ENCODE measurements at regions not wholly inside any gene's neighbourhood (a gene's known extent, or its start where the extent isn't known, plus 50 kb on each side); places are given as distances from the start of the nearest gene placed in this dataset.
"Not testable (repeated sequence)": the region's sequence is repeated elsewhere in the genome, so short reads cannot be mapped to it uniquely, and the experiment has no call there.

DNA sequence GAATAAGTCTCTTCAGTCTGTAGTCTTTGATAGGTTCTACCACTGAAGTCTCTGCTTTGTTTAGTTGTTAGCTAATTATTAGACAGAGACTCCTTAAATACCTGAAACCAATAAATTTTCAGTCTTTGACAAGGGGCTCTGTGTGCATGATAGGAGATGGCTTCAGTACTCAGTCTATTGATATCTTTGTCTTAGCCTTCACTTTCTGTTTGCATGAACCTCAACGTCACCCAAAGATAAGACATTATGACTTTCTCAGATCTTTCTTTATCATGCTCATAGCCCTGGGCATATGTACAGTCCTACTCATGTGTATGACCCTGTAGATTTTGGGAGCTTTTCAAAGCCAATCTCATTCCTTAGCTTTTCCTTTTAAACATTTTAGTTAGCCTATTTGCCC lies 183.5 kb upstream of the GCFC2 start:
- no peak for DNase-seq (ENCODE audit: low spot score)

DNA sequence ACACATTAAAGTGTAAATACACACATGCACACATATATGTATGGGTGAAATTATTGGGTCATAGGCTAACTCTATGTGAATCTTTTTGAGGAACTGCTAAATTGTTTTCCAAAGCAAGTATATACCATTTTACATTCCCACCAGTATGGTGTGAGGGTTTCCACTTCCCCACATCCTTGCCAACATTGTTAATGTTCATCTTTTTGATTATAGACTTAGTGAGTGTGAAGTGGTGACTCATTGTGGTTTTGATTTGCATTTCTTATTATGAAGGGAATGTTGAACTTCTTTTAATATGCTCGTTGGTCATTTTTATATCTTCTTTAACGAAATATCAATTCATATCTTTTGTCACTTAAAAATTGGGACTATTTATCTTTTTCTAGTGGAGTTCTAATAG lies 181.8 kb upstream of the GCFC2 start:
- peak; percentile 15 for DNase-seq (ENCODE audit: low spot score)

DNA sequence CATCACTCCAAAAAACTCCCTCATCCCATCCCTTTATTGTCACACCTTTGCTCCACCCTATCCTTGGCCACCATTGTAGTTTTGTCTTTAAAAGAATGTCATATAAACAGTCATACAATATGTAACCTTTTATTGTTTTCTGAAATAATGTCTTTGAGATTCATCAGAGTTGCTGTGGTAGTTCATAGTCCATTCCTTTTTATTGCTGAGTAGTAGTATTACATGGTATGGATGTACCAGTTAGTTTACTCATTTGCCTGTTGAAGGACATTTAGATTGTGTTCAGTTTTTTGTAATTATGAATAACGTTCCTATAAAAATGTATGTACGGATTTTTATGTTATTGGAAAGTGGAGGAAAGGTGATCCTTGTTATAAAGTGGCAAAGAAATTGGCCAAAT lies 171.8 kb upstream of the GCFC2 start:
- DNase-seq (ENCODE audit: low spot score) = no peak

DNA sequence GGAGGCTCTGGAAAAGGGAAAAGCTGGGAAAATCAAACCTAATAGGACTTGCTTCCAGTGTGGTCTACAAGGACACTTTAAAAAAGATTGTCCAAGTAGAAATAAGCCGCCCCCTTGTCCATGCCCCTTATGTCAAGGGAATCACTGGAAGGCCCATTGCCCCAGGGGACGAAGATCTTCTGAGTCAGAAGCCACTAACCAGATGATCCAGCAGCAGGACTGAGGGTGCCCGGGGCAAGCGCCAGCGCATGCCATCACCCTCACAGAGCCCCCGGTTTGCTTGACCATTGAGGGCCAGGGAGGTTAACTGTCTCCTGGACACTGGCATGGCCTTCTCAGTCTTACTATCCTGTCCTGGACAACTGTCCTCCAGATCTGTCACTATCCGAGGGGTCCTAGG lies 164.9 kb upstream of the GCFC2 start:
- DNase-seq (ENCODE audit: low spot score) = not testable (repeated sequence)

DNA sequence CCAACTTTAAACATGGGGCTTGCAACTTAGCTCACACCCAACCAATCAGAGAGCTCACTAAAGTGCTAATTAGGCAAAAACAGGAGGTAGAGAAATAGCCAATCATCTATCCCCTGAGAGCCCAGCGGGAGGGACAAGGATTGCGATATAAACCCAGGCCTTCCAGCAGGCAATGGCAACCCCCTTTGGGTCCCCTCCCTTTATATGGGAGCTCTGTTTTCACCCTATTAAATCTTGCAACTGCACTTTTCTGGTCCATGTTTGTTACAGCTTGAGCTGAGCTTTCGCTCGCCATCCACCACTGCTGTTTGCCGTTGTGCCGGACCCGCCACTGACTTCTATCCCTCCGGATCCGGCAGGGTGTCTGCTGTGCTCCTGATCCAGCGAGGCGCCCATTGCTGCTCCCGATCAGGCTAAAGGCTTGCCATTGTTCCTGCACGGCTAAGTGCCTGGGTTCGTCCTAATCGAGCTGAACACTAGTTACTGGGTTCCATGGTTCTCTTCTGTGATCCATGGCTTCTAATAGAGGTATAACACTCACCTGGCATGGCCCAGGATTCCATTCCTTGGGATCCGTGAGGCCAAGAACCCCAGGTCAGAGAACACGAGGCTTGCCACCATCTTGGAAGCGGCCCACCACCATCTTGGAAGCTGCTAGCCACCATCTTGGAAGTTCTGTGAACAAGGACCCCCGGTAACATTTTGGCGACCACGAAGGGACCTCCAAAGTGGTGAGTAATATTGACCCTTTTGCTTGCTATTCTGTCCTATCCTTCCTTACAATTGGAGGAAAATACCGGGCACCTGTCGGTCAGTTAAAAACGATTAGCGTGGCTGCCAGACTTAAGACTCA lies 161.3 kb upstream of the GCFC2 start:
- not testable (repeated sequence) for DNase-seq (ENCODE audit: low spot score)

DNA sequence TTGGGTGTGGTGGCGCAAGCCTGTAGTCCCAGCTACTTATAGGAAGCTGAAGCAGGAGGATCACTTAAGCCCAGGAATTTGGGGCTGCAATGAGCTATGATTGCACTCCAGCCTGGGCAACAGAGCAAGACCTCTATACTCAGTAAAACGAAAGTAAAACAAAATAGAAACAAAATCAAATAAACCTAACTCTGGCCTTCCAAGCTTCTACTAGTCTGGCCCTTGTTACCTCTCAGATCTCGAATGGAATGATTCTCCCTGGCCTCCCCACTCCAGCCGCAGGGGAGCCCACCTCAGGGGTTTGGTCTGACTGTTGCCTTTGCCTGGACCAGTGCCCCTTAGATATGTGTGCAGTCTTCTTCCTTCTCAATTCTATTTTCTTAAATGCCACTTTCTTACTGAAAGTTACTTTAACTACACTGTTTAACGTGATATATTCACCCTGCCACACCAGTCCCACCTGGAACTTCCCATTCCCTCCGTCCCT lies 160.0 kb upstream of the GCFC2 start:
- no peak for DNase-seq (ENCODE audit: low spot score)

DNA sequence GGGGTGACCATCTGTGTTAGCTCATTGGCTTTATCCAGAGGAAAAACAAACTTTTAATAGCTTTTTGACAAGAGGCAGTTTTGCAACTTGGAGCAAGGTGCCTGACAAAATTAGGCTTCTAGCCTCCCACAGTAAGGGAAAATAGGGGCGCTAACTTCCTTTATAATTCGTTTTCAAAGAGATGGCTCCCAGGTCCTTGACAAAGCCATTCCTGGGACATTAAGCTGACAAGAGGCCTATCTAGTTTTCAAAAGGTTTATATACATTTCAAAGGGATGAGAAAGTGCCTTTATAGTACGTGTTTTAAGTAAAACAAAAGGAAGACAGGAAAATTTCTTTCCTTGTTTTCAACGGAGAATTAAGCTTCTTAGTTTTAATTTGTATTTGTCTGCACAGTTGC lies 159.4 kb upstream of the GCFC2 start:
- DNase-seq (ENCODE audit: low spot score) = no peak

DNA sequence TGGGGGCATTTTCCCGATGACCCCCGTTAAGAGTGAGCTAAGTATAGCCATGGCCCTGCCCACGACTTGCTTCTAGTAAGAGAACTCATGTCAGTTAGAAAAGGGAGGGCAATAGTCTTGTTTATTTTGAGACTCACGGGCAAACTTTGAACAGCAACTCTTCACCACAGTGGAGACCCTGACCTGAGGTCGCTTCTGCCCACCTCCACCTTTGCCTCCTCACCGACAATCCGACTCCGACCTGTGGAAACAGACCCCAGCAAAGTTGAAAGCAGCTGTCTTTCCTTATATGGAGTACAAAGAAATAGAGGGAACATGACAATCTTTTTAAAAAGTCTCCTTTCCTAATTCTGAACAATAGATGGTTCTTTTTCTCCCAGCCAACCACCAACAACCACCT lies 155.0 kb upstream of the GCFC2 start:
- no peak for DNase-seq (ENCODE audit: low spot score)

DNA sequence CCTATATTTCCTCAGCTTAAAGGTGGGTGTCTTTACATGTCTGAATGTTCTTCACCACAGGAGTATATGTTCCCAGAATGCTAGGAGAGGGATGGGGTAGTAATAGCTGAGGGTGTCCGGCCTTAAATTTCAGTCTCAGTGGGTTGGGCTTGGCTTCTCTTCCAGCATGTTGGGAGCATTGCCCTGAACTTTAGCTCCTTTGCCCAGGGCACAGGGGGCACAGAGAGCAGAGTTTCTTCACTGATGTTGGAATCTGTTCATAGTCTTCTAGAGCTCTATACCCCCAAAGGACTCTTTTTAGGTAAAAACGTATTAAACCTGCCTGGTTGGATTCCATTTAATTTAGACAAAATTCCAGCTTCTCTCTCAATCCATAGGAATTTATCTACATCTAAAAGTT lies 154.4 kb upstream of the GCFC2 start:
- no peak for DNase-seq (ENCODE audit: low spot score)

DNA sequence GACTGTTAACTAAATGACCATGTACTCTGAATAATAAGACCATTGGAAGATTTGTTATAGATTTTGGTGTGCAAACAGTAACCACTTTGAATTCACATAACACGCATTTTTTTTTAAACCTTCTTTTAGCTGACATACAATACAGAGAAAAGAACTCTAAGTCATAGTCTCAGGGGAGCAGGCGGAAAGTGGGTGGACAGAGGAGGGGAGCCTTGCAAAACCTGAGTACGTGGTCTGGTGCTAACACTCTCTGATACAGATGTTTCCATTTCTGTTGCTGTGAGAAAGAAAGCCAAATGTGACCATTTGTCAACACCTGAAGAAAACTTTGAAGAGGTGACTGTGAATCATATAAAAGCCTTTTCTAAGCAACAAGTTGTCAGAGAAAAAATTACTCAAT lies 151.8 kb upstream of the GCFC2 start:
- DNase-seq (ENCODE audit: low spot score) = no peak

DNA sequence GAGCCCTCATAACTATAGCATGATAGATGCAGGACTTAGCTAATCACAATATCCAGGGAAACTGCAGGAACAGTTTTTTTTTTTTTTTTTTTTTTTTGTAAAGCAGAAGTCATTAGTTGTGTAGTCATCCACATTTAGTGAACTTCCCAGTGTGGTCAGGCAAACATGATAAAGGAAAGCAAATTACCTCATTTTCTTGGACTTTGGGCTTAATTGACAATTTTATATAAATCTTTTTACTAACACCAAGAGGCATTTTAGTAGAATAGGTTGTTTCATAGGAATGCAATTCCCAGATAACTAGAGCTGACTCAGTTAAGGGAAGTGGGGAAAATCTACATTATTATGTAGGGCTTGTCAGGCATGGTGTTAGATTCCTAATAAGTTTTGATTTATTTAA lies 142.7 kb upstream of the GCFC2 start:
- DNase-seq (ENCODE audit: low spot score) = no peak

DNA sequence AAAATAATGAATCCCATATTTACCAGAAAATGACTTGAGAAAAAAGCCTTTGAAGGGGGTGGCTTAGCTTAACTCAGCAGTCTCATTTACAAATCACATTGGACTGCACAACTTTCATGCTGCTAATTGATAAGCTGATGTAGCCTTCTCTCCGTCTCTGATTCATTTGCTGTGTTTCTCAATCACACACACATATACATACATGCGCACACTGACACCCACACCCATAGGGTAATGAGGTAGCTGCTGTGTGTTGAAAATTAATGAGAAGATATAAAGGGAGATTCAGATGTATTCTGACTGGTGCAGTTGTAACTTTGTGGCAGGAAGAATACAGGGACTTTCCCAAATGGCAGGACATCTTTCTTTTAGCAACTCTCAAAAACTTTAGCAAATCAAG lies 141.9 kb upstream of the GCFC2 start:
- no peak for DNase-seq (ENCODE audit: low spot score)

DNA sequence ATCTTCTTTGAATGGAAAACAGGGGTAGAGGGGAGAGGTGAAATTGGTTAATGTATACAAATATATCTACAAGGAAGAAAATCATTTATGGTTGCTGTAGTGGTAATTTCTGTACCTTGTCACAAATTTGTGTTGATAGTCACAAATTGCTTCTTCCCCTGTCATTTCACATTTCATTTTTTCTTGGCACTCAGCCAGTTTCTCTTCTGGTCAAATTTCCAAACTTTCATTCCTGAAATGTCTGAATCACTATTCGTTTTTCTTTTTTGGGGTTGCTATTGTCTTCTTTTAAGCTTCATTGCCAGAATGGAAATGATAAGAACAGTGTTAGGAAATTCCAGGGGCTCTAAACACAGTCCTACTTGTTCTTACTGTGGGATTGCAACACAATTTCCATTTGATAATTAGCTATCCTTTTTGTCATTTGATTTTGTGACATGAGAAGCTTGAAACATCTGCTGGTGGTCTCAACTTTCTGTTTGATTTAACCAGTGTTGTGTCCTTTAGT lies 136.0 kb upstream of the GCFC2 start:
- DNase-seq (ENCODE audit: low spot score) = no peak

DNA sequence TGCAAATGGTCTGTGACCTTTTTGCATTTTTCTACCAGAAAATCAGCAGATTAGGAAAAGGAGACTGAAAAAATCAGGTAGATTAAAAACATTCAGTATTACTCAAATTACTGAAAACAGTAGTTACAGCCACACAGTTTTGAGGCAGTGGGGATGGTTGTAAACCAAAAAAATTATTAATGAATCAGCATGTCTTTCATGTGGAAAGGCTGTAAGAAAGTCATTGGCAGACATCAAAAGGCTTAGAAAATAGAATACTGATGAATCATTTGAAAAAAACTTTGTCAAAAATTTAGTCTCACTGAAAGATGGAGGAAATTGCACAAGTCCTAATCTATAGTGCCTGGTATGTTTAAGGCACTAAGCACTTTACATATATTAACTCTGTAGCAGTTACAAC lies 133.9 kb upstream of the GCFC2 start:
- DNase-seq (ENCODE audit: low spot score) = peak; percentile 25

DNA sequence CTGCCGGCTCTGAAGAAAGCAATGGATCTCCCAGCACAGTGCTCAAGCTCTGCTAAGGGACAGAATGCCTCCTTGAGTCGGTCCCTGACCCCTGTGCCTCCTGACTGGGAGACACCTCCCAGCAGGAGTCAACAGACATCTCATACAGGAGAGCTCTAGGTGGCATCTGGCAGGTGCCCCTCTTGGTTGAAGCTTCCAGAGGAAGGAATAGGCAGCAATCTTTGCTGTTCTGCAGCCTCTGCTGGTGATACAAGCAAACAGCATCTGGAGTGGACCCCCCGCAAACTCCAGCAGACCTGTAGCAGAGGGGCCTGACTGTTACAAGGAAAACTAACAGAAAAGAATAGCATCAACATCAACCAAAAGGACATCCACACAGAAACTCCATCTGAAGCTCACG lies 123.9 kb upstream of the GCFC2 start:
- not testable (repeated sequence) for DNase-seq (ENCODE audit: low spot score)

DNA sequence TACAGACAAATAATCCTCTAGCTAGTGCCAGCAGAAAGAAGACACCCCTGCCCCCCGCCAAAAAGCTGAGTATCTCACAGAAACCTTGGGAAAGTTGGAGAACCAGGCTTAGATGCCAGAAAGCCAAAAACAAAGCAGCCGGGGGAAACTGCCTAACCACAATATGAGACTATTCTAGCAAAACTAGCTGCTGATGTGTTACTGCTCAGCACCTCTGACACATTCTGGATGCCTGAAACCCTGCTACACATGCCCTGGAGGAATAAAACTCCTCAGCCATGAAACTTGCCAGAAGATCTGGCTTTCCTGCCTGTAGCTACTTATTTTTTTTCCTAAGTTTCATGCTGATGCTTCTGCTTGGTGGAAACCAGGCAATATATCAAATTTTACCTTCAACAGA lies 122.7 kb upstream of the GCFC2 start:
- peak; percentile 71 for DNase-seq (ENCODE audit: low spot score)

DNA sequence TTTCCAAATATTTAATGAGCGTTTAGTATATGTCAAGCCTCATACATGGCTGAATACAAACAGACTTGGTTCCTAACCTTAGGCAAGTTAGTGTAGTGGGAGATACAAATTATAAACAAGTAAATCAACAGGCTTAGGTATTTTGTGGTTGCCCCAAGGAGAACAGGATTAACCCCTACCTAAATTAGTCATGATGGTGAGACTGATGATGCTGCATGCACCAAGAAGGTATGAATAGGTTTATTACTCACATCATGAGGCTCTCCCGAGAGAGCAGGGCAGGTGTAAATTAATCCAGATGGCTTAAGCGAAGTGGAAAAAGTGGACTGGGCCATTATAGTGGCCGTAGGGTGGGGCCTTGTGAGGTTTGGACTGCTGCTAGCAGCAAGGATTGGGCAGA lies 118.1 kb upstream of the GCFC2 start:
- peak; percentile 75 for DNase-seq (ENCODE audit: low spot score)

DNA sequence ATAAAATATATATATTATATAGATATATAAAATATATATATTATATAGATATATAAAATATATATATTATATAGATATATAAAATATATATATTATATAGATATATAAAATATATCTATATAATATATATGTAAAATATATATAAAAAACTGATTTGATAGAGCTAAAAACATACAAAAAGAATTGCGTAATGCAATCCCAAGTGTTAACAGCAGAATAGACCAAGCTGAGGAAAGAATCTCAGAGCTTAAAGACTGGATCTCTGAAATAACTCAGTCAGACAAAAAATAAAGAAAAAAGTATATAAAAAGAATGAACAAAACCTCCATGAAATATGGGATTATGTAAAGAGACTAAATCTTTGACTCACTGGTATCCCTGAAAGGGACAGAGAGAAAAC lies 112.8 kb upstream of the GCFC2 start:
- not testable (repeated sequence) for DNase-seq (ENCODE audit: low spot score)

DNA sequence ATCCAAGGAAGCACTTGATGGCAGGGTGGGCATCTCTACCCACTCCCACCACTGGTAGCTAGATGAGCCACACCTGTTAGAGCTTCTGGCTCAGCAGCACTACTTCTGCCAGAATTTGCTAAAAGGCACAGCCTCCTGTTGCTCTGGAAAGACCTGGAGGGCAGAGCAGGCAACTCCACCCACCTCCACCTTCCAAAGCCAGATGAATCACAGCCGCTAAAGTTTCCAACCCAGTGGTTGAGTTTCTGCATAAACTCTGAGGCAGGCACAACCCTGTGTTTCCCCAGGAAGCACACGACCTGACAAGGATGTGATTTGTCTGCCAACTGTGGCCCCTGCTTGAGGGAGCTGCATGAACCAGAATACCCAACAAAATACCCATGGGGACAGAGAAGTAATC lies 111.6 kb upstream of the GCFC2 start:
- peak; percentile 53 for DNase-seq (ENCODE audit: low spot score)

DNA sequence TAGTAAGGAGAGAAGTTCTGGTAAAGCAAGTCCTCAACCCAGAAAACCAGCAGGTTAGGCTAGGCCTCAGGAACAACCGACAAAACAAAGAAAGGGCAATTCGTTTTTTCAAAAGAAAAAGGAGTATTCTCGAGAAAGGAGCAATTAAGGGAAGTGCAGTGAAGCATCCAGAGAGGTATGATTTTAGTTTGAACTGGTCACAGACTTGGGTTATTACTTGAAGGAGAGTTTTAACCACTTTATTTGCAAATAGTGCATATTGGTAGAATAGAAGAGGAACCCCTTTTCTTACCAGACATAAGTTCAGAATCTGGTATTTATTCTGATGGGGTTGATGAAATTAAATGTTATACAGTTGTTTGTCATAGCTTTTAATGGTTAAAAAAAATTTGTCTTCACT lies 110.0 kb upstream of the GCFC2 start:
- no peak for DNase-seq (ENCODE audit: low spot score)

DNA sequence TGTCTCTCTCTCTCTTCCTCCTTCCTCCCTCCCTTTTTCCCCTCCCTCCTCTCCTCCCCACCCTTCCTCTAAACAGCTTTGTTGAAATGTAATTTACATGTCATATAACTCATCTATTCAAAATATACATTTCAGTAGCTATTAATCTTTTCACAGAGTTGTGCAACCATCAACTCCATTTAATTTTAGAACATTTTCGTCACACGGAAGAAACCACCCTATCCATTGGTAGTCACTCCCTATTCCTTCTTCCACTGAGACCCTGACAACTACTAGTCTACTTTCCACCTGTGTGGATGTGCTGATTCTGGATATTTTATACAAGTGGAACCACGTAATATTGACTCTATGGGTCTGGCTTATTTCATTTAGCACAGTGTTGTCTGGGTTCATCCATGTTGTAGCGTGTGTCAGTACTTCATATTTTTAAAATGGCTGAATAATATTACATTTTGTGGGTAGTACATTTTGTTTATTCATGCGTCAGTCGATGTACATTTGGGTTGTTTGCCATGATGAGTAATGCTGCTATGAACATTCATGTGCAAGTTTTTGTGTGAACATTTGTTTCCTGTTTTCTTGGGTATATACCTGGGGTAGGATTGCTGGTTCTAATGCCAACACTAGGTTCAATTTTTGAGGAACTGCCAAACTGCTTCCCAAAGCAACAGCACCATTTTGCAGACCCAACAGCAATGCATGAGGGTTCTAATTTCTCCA lies 100.1 kb upstream of the GCFC2 start:
- no peak for DNase-seq (ENCODE audit: low spot score)

DNA sequence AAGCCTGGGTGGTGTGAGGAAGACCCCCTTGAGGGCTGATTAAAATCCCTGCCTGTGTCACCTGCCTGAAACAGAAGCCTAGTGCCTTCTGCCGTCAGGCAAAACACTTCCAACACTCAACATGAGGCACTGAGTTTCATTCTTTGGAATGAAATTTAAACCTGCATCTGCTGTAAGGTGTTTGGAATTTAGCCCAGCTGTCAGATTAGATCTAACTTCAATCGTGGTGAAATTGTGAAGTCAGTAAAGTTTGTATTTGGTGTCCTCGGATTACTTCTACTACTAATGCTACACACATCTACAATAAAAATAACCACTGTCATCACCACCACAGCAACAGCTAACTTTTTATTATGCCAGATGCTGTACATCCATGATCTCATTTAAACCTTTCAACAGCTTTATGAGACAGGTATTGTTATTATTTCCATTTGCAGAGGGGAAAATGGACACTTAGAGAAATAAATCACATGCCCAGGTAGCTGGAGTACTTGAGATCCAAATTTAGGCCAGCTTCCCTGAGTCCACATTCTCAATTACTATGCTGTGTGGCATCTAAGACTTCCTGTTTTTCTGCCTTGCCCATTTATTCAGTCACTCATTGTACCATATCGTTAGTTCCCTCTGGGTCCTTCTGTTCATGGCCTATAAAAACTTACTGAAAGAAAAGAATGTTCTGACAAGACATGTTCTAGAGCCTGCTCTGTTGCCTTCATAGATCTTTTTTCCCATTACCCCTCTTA lies 98.2 kb upstream of the GCFC2 start:
- DNase-seq (ENCODE audit: low spot score) = no peak

DNA sequence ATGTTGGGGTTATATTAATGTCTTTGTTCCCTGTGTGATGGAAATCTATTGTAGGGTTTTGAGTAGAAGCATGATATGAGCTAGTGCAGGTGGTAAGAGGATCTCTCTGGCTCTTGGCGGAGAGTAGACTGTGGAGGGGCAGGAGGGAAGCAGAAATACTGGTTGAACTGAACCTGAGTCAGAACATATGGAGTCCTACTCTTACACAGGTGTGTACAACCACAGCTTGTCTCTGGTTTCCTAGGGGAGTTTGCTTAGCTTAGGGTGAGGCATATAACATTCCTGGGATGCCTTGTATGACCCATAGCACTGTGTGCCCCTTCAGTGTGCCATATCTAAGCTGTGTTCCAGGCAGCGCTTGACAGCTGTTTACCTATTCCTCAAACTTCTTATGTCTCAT lies 97.3 kb upstream of the GCFC2 start:
- peak; percentile 52 for DNase-seq (ENCODE audit: low spot score)

All from kidney tubule cell (primary cell).